Thyroid gland (tissue), 4 donors: ENCODE measurements at regions not wholly inside any gene's neighbourhood (a gene's known extent, or its start where the extent isn't known, plus 50 kb on each side); places are given as distances from the start of the nearest gene placed in this dataset.

ENCODE experiments used
- CTCF ChIP-seq, 6 experiments: fragments of 200-600 bp in 3 of 6; fragments of 450-650 bp in 3 of 6; sonication (generic) in 3 of 6; IDR thresholded peaks; one replicate each; pipeline ENCODE4 v1.5.1; 2016 to 2019; ENCODE audit warnings: antibody characterized with exemption in 6 of 6, mild to moderate bottlenecking in 2 of 6, inconsistent platforms in 1 of 6, moderate library complexity in 1 of 6
- POLR2A ChIP-seq, 2 donors: fragments of 450-650 bp; IDR thresholded peaks; one replicate each; pipeline ENCODE4 v1.6.1; 2017; ENCODE audit warnings: antibody characterized with exemption in 2 of 2, mild to moderate bottlenecking in 2 of 2, moderate library complexity in 1 of 2

GRCh38 chr9:73741316-73741715 is 589.7 kb downstream of the ANXA1 start:
- TF ChIP-seq CTCF (IDR thresholded peaks at IDR 0.05) (no peak), POLR2A (IDR thresholded peaks at IDR 0.05) (no peak)
